Prostate gland (tissue), 2 donors: ENCODE measurements at regions not wholly inside any gene's neighbourhood (a gene's known extent, or its start where the extent isn't known, plus 50 kb on each side); places are given as distances from the start of the nearest gene placed in this dataset.

Experiments used
- DNase-seq: peaks from one replicate; pipeline ENCODE4 v3.0.0-alpha.2; 2019; ENCODE audit warnings: low spot score
- H3K27ac ChIP-seq, 2 donors: fragments of 200-600 bp; sonication (generic); 2 replicates each; pipeline ENCODE4 v1.5.1; 2017 to 2019
- H3K27me3 ChIP-seq: fragments of 200-600 bp; sonication (generic); replicated peaks from 2 replicates; pipeline ENCODE4 v1.5.1; 2019; ENCODE audit not compliant: insufficient read depth
- H3K36me3 ChIP-seq, 2 donors: fragments of 200-600 bp; sonication (generic); 1 replicate in 1 of 2; 2 replicates in 1 of 2; pipeline versions ENCODE4 v1.5.1 to v1.8.1; 2017 to 2019
- H3K4me1 ChIP-seq: fragments of 200-600 bp; sonication (generic); replicated peaks from 2 replicates; pipeline ENCODE4 v1.5.1; 2019
- H3K4me3 ChIP-seq, 2 donors: fragments of 200-600 bp; sonication (generic); 2 replicates each; pipeline ENCODE4 v1.5.1; 2017 to 2019
- H3K9me3 ChIP-seq: fragments of 200-600 bp; sonication (generic); 2 replicates; pipeline ENCODE4 v1.5.1; 2017
- POLR2A ChIP-seq: fragments of 450-650 bp; IDR thresholded peaks from one replicate; pipeline ENCODE4 v1.6.1; 2016; ENCODE audit warnings: antibody characterized with exemption, mild to moderate bottlenecking
- POLR2AphosphoS5 ChIP-seq: sonication (generic); formaldehyde crosslinking; IDR thresholded peaks from one replicate; pipeline ENCODE4 v1.6.1; 2017; ENCODE audit warnings: antibody characterized with exemption
- WGBS: methylation state at CpG from one replicate; pipeline ENCODE4 v1.1.5; 2018; 5-methylcytosine and 5-hydroxymethylcytosine counted together
- intact Hi-C: fragments of 100-400 bp; cut with DNase I; formaldehyde crosslinking; loops from one replicate; pipeline ENCODE4 v1.14.2; 2022
- TF ChIP-seq, protein P1 (sequence below), 4 experiments: fragments of 200-600 bp in 2 of 4; fragments of 450-650 bp in 2 of 4; sonication (generic) in 2 of 4; IDR thresholded peaks; 1 replicate in 3 of 4; 2 replicates in 1 of 4; pipeline ENCODE4 v1.5.1; 2016 to 2019; ENCODE audit warnings: antibody characterized with exemption in 4 of 4, mild to moderate bottlenecking in 2 of 4, moderate library complexity in 2 of 4

DNA sequence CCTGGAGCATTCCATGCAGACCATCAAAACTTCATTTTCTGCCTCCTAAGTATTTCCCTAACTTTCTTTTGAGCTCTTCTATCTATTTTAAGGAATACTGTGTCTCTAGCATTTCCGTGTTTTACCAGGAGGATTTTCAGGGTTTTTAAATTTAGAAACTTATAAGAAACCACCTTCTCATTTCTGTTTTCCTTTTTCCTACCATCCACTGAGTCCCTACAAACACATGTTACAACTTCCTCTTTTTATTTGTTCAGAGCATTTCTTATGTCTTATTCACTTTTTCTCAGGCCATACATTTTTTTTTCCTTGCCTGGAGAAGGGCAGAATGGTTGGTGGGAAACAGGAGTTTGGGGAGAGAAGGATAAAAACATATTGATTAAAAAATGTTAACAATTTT, 130.0 kb upstream of the BMP5 start:
- DNase-seq = no peak
- H3K36me3 ChIP-seq = no peaks in the 10 kb centered on the region
- H3K9me3 ChIP-seq = no peaks in the 10 kb centered on the region
- 84% methylated on average over 1 of the region's 1 CpG for WGBS
- TF ChIP-seq POLR2A (no peak), POLR2AphosphoS5 (no peak)
- TF ChIP-seq, protein P1, sequence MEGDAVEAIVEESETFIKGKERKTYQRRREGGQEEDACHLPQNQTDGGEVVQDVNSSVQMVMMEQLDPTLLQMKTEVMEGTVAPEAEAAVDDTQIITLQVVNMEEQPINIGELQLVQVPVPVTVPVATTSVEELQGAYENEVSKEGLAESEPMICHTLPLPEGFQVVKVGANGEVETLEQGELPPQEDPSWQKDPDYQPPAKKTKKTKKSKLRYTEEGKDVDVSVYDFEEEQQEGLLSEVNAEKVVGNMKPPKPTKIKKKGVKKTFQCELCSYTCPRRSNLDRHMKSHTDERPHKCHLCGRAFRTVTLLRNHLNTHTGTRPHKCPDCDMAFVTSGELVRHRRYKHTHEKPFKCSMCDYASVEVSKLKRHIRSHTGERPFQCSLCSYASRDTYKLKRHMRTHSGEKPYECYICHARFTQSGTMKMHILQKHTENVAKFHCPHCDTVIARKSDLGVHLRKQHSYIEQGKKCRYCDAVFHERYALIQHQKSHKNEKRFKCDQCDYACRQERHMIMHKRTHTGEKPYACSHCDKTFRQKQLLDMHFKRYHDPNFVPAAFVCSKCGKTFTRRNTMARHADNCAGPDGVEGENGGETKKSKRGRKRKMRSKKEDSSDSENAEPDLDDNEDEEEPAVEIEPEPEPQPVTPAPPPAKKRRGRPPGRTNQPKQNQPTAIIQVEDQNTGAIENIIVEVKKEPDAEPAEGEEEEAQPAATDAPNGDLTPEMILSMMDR (IDR thresholded peaks at IDR 0.05) = no peak
- H3K4me3 ChIP-seq = no peak overlapping the region
- H3K27me3 ChIP-seq = no peaks in the 10 kb centered on the region
- intact Hi-C loops = no loop called here
- no peaks in the 10 kb centered on the region for H3K4me1 ChIP-seq
- H3K27ac ChIP-seq = no peak overlapping the region

DNA sequence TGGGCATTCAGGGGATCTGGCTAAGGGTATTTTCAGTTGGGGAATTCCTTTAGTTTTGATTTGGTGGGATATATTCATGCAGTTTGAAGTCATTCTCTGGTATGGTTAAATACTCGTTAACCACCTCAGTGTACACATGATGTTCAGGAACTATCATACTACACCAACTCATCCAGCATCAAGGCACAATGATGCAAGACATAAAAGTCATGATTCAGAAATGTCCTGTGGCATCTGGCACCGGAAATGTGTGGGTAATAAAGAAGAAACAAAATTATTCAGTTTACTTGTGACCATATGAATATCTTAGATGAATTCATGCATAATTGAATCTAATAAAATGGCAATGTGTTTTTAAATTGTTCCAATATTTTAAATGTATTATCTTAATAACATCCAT, 129.0 kb upstream of the BMP5 start:
- DNase-seq = no peak
- 83% methylated on average over 2 of the region's 2 CpGs for WGBS
- TF ChIP-seq POLR2AphosphoS5 (no peak), POLR2A (no peak)
- TF ChIP-seq, protein P1 (IDR thresholded peaks at IDR 0.05) = no peak
- H3K27ac ChIP-seq = no peak overlapping the region
- intact Hi-C loops = no loop called here
- no peak overlapping the region for H3K4me3 ChIP-seq
- no peaks in the 10 kb centered on the region for H3K36me3 ChIP-seq
- H3K9me3 ChIP-seq = no peaks in the 10 kb centered on the region
- H3K4me1 ChIP-seq = no peaks in the 10 kb centered on the region
- H3K27me3 ChIP-seq = no peaks in the 10 kb centered on the region

DNA sequence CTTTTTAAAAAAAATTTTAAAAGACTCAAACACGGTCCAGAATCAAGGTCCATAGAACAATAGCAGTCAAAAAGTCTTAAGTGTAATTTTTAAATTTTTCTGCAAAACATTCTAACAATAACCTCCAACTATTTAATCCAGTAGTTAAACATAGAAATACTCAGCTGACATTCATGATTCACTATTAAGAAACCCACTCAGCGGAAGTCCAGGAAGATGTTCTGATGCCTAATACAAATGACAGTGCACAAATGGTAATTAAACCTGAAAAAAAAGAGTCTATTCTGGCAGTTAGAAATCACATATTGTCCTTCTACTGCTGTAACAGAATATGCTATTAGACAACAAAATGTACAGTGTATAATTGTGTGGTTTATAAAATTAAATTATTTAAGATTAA, 128.2 kb upstream of the BMP5 start:
- H3K27ac ChIP-seq = no peak overlapping the region
- TF ChIP-seq POLR2A (no peak), POLR2AphosphoS5 (no peak)
- TF ChIP-seq, protein P1 (IDR thresholded peaks at IDR 0.05) = no peak
- DNase-seq = no peak
- H3K27me3 ChIP-seq = no peaks in the 10 kb centered on the region
- H3K36me3 ChIP-seq = no peaks in the 10 kb centered on the region
- H3K4me3 ChIP-seq = no peak overlapping the region
- 82% methylated on average over 2 of the region's 2 CpGs for WGBS
- intact Hi-C loops = no loop called here
- H3K4me1 ChIP-seq = no peaks in the 10 kb centered on the region
- H3K9me3 ChIP-seq = no peaks in the 10 kb centered on the region

DNA sequence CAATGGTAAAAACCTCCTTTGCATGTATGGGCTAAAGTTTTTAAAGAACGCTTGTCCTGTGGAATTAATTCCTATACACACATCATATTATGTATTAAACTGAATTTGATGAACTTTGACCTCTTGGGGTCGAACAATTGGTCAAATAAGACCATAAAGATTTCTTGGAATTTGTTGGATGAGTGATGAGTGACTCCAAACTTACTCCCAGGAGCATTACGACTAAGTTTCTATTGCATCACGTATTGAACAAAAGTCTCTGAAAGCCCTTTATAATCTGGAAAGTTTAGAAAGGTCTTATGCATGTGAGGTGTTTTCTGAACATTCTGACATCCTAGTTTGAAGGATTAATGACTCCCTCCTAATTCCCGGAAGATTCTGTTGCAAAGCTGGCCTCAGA, 126.9 kb upstream of the BMP5 start:
- H3K27me3 ChIP-seq = no peaks in the 10 kb centered on the region
- intact Hi-C loops = no loop called here
- H3K4me1 ChIP-seq = no peaks in the 10 kb centered on the region
- H3K4me3 ChIP-seq = no peak overlapping the region
- no peak overlapping the region for H3K27ac ChIP-seq
- 83% methylated on average over 5 of the region's 5 CpGs for WGBS
- no peak for TF ChIP-seq POLR2AphosphoS5
- TF ChIP-seq POLR2A = no peak
- TF ChIP-seq, protein P1 (IDR thresholded peaks at IDR 0.05) = no peak
- no peaks in the 10 kb centered on the region for H3K36me3 ChIP-seq
- DNase-seq = no peak
- H3K9me3 ChIP-seq = no peaks in the 10 kb centered on the region

DNA sequence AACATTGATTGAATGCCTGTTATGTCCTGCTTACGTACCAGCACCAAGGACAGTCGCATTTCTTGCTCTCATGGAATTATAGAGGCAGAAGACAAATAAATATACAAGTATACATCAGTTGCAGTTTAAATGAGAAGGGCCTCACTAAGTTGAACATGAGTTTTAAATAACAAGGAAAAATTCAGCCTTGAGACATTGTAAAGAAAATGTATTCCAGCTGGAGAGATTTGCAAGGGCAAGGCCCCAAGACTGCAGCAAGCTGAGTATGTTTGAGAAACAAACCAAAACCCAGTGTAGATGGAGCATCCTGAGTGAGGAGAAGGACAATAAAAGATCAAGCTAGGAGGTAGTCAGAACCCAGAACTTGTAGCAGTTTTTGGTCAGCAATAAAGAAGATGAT, 123.2 kb upstream of the BMP5 start:
- no peak overlapping the region for H3K4me3 ChIP-seq
- intact Hi-C loops = no loop called here
- no peak for TF ChIP-seq POLR2AphosphoS5
- TF ChIP-seq, protein P1 (IDR thresholded peaks at IDR 0.05) = no peak
- no peak for TF ChIP-seq POLR2A
- H3K36me3 ChIP-seq = no peaks in the 10 kb centered on the region
- H3K27ac ChIP-seq = no peak overlapping the region
- H3K9me3 ChIP-seq = no peaks in the 10 kb centered on the region
- H3K27me3 ChIP-seq = no peaks in the 10 kb centered on the region
- H3K4me1 ChIP-seq = no peaks in the 10 kb centered on the region
- DNase-seq = no peak
- 93% methylated on average over 2 of the region's 2 CpGs for WGBS
